ENCODE measurements at regions not wholly inside any gene's neighbourhood (a gene's known extent, or its start where the extent isn't known, plus 50 kb on each side); places are given as distances from the start of the nearest gene placed in this dataset.

DNA sequence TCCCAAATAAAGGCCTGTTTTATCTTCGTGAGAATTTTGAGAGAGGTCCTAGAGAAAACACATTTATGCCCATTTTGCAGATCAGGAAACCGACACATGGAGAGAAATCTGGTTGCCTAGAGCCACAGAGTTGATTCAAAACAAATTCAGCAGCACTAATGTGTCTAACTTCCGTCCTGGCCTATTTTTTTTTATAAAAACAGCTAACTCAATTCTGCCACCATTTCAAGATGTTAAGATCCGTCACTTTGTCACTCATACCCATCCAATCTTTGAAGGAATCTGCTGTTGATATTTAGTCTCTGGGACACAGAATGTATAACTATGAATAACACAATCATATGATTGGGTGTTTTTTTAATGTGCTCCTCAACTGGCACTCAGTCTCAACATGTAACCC lies 611.1 kb upstream of the ARID1B start:
- Histone ChIP-seq H3F3A (ENCODE audit: low read depth) (no peaks in the 10 kb centered on the region), H4K20me1 (ENCODE audit: low read depth) (no peaks in the 10 kb centered on the region), H3K79me2 (ENCODE audit: low read depth) (no peaks in the 10 kb centered on the region), H3K9me3 (ENCODE audit: low read depth) (no peaks in the 10 kb centered on the region), H3K9ac (no peak overlapping the region), H3K27me3 (no peaks in the 10 kb centered on the region), H2AFZ (replicated peaks) (no peak overlapping the region), H3K4me2 (no peak overlapping the region), H3K4me3 (no peak overlapping the region), H3K36me3 (no peaks in the 10 kb centered on the region), H3K27ac (no peak overlapping the region), H3K4me1 (no peaks in the 10 kb centered on the region)
- peaks cover 2% of the 10 kb centered on the region for H3K27me3 Mint-ChIP-seq (ENCODE audit: insufficient read depth, low read depth)
- DNase-seq (ENCODE audit: low spot score), result no peak
- peaks cover 5% of the 10 kb centered on the region for H3K4me1 Mint-ChIP-seq
- TF ChIP-seq, protein P1, sequence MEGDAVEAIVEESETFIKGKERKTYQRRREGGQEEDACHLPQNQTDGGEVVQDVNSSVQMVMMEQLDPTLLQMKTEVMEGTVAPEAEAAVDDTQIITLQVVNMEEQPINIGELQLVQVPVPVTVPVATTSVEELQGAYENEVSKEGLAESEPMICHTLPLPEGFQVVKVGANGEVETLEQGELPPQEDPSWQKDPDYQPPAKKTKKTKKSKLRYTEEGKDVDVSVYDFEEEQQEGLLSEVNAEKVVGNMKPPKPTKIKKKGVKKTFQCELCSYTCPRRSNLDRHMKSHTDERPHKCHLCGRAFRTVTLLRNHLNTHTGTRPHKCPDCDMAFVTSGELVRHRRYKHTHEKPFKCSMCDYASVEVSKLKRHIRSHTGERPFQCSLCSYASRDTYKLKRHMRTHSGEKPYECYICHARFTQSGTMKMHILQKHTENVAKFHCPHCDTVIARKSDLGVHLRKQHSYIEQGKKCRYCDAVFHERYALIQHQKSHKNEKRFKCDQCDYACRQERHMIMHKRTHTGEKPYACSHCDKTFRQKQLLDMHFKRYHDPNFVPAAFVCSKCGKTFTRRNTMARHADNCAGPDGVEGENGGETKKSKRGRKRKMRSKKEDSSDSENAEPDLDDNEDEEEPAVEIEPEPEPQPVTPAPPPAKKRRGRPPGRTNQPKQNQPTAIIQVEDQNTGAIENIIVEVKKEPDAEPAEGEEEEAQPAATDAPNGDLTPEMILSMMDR (IDR thresholded peaks at IDR 0.05), result no peak
- TF ChIP-seq EZH2phosphoT487 (IDR thresholded peaks at IDR 0.05), result no peak
- no peak for TF ChIP-seq EZH2 (IDR thresholded peaks at IDR 0.05)
- H3K27ac Mint-ChIP-seq, result no peak overlapping the region
- H3K9me3 Mint-ChIP-seq, result no peaks in the 10 kb centered on the region
- H3K4me3 Mint-ChIP-seq, result no peak overlapping the region
- no peaks in the 10 kb centered on the region for H3K36me3 Mint-ChIP-seq

DNA sequence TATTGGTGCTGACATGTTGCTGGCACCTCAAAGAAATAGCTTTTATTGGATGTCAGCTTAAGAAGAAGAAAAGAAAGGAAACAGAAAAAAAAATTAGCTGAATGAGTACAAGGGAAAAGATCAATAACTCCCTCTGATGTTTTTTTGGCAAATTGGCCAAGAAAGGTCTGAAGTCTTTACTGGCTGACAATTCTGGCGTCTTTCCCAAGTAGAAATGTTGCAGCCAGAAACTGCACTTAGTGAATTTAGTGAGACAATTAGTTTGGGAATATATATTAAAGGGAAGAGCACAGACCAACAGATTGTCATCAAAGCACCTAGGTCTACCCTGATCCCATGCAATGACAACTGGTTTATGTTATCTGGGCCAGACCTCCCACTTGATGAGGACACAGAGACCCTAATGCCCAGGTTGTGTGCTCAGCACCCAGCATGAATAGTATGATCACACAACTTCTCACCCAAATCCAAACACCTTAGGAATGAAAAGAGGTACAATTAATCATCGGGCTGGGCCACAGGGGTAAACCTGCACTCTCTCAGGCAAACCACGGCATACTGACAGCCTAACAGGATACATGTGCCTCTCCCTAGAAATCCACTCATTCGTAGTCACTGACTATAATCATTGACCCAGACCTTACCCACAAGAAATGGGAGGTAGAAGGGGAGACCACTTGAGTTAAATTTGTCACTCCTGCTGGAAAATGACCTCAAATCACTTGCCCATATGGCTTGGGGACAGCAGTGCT lies 612.3 kb upstream of the ARID1B start:
- no peaks in the 10 kb centered on the region for H3F3A ChIP-seq (ENCODE audit: low read depth)
- H3K4me1 ChIP-seq, result no peaks in the 10 kb centered on the region
- DNase-seq (ENCODE audit: low spot score), result no peak
- H2AFZ ChIP-seq (replicated peaks), result no peak overlapping the region
- no peaks in the 10 kb centered on the region for H3K9me3 ChIP-seq (ENCODE audit: low read depth)
- Mint-ChIP-seq H3K36me3 (no peaks in the 10 kb centered on the region), H3K4me3 (no peak overlapping the region), H3K9me3 (no peaks in the 10 kb centered on the region), H3K27me3 (ENCODE audit: insufficient read depth, low read depth) (peaks cover 2% of the 10 kb centered on the region), H3K4me1 (peaks cover 5% of the 10 kb centered on the region), H3K27ac (no peak overlapping the region)
- H3K4me2 ChIP-seq, result no peak overlapping the region
- no peak overlapping the region for H3K4me3 ChIP-seq
- no peaks in the 10 kb centered on the region for H4K20me1 ChIP-seq (ENCODE audit: low read depth)
- no peaks in the 10 kb centered on the region for H3K36me3 ChIP-seq
- no peak overlapping the region for H3K27ac ChIP-seq
- H3K27me3 ChIP-seq, result no peaks in the 10 kb centered on the region
- TF ChIP-seq EZH2phosphoT487 (IDR thresholded peaks at IDR 0.05), result no peak
- TF ChIP-seq, protein P1 (IDR thresholded peaks at IDR 0.05), result no peak
- H3K9ac ChIP-seq, result no peak overlapping the region
- no peaks in the 10 kb centered on the region for H3K79me2 ChIP-seq (ENCODE audit: low read depth)

DNA sequence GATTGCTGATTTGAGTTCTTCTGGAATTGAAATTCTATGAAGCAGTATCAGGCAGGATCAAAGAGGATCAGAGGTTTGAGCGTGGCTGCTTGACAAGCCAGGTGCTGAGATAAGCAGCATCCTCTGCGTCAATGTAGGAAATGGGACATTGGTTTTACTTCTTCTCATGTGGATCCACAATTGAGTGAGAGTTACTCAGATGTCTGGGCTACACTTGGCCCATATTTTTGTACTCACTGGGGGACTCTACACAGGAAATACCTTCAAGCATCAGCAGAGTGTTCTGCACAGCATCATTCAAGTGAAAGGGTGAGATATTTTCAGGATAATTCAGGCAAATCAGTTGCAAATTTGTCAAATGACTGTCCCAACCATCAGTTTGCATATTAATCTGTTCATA lies 613.9 kb upstream of the ARID1B start:
- no peaks in the 10 kb centered on the region for H3K9me3 ChIP-seq (ENCODE audit: low read depth)
- no peaks in the 10 kb centered on the region for H4K20me1 ChIP-seq (ENCODE audit: low read depth)
- no peak overlapping the region for H2AFZ ChIP-seq (replicated peaks)
- no peak overlapping the region for H3K27ac Mint-ChIP-seq
- no peaks in the 10 kb centered on the region for H3K79me2 ChIP-seq (ENCODE audit: low read depth)
- no peak for TF ChIP-seq EZH2 (IDR thresholded peaks at IDR 0.05)
- no peak for TF ChIP-seq EZH2phosphoT487 (IDR thresholded peaks at IDR 0.05)
- TF ChIP-seq, protein P1 (IDR thresholded peaks at IDR 0.05), result no peak
- no peak overlapping the region for H3K4me3 Mint-ChIP-seq
- no peaks in the 10 kb centered on the region for H3F3A ChIP-seq (ENCODE audit: low read depth)
- peaks cover 5% of the 10 kb centered on the region for H3K4me1 Mint-ChIP-seq
- H3K4me1 ChIP-seq, result no peaks in the 10 kb centered on the region
- H3K9me3 Mint-ChIP-seq, result no peaks in the 10 kb centered on the region
- no peak overlapping the region for H3K4me3 ChIP-seq
- H3K9ac ChIP-seq, result no peak overlapping the region
- H3K36me3 Mint-ChIP-seq, result no peaks in the 10 kb centered on the region
- no peak overlapping the region for H3K27ac ChIP-seq
- no peaks in the 10 kb centered on the region for H3K27me3 ChIP-seq
- DNase-seq (ENCODE audit: low spot score), result no peak
- H3K4me2 ChIP-seq, result no peak overlapping the region
- no peaks in the 10 kb centered on the region for H3K36me3 ChIP-seq
- peaks cover 2% of the 10 kb centered on the region for H3K27me3 Mint-ChIP-seq (ENCODE audit: insufficient read depth, low read depth)

Measured in neural progenitor cell (in vitro differentiated cells).